ENCODE measurements at regions not wholly inside any gene's neighbourhood (a gene's known extent, or its start where the extent isn't known, plus 50 kb on each side); places are given as distances from the start of the nearest gene placed in this dataset.

DNA sequence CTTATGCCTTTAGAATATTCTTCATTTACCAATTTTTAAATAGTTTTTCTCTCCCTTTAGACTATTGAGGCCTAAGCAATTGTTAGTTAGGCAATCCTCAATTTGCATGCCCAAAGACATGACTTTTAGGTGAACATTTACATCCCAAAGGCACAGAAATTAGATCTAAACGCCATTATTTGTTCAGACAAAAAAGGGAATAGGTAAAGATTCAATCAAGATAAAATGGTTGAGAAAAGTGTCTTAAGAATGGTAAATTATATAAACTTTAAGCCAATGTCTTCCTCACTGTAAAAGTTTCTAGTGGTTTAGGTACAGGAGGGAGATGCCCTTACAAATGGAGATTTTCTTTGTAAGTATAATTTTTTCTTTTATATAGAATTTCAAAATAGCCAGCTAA, 50.2 kb upstream of the MME start:
- Histone ChIP-seq H3K79me2 (ENCODE audit: insufficient read depth, low read length) (no peaks in the 10 kb centered on the region), H3K4me2 (ENCODE audit: low read length) (no peak overlapping the region), H3K27ac (ENCODE audit: low read depth, low read length, poor library complexity, severe bottlenecking) (no peak overlapping the region), H4K20me1 (ENCODE audit: insufficient read depth, low read length) (no peaks in the 10 kb centered on the region), H3K9ac (ENCODE audit: low read length) (no peak overlapping the region), H3K36me3 (ENCODE audit: insufficient read depth, low read length) (no peaks in the 10 kb centered on the region; the same call in 1 of the 2 replicates), H3K9me3 (ENCODE audit: low read length) (peaks cover 4% of the 10 kb centered on the region; the same call in 1 of the 2 replicates), H3K27me3 (ENCODE audit: insufficient read depth, low read length) (no peaks in the 10 kb centered on the region), H3K4me1 (ENCODE audit: insufficient read depth, low read length, severe bottlenecking) (no peaks in the 10 kb centered on the region), H3F3A (ENCODE audit: insufficient read depth, low read length) (no peaks in the 10 kb centered on the region), H3K9me2 (ENCODE audit: low read depth, low read length) (no peaks in the 10 kb centered on the region), H2AFZ (ENCODE audit: low read length) (no peak overlapping the region), H3K4me3 (ENCODE audit: low read depth, low read length, poor library complexity, severe bottlenecking) (no peak overlapping the region)
- no peak for TF ChIP-seq EZH2 (IDR thresholded peaks at IDR 0.05; ENCODE audit: borderline replicate concordance, low read length)
- TF ChIP-seq, protein P1, sequence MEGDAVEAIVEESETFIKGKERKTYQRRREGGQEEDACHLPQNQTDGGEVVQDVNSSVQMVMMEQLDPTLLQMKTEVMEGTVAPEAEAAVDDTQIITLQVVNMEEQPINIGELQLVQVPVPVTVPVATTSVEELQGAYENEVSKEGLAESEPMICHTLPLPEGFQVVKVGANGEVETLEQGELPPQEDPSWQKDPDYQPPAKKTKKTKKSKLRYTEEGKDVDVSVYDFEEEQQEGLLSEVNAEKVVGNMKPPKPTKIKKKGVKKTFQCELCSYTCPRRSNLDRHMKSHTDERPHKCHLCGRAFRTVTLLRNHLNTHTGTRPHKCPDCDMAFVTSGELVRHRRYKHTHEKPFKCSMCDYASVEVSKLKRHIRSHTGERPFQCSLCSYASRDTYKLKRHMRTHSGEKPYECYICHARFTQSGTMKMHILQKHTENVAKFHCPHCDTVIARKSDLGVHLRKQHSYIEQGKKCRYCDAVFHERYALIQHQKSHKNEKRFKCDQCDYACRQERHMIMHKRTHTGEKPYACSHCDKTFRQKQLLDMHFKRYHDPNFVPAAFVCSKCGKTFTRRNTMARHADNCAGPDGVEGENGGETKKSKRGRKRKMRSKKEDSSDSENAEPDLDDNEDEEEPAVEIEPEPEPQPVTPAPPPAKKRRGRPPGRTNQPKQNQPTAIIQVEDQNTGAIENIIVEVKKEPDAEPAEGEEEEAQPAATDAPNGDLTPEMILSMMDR (IDR thresholded peaks at IDR 0.05; ENCODE audit: low read length): no peak

DNA sequence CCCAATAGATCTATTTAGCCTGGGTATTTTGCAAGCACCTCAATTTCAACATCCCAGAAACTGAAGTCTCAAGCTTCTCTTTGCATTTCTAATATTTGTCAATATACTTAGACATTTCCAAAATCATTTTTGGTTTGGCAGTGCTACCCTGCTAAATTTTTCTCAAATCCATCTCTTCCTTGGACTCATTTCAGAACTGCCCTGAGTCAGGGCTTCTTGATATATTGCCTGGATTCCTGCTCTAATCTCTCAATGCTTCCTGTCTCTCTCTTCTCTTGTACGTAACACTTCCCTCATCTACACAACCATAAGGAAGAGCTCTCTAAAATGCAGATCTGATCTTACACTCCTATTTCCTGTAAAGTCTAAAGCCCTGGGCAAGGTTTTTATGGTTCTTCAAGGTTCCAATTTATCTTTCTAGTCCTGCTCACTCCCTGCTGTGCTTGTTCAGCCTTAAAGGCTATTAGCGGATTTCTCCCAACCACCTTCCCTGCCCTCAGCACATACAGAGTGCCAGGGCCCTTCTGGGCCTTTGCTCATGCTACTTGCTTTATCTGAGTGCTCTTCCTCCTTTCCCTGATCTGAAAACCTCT, 53.0 kb upstream of the MME start:
- H2AFZ ChIP-seq (ENCODE audit: low read length): peak overlapping the region; percentile 2; the same call in 1 of the 2 replicates
- H3F3A ChIP-seq (ENCODE audit: insufficient read depth, low read length): no peaks in the 10 kb centered on the region
- H3K9me2 ChIP-seq (ENCODE audit: low read depth, low read length): no peaks in the 10 kb centered on the region
- H3K9ac ChIP-seq (ENCODE audit: low read length): no peak overlapping the region
- no peaks in the 10 kb centered on the region; the same call in 1 of the 2 replicates for H3K36me3 ChIP-seq (ENCODE audit: insufficient read depth, low read length)
- H3K27me3 ChIP-seq (ENCODE audit: insufficient read depth, low read length): no peaks in the 10 kb centered on the region
- H3K4me2 ChIP-seq (ENCODE audit: low read length): no peak overlapping the region
- no peaks in the 10 kb centered on the region for H3K79me2 ChIP-seq (ENCODE audit: insufficient read depth, low read length)
- H3K4me3 ChIP-seq (ENCODE audit: low read depth, low read length, poor library complexity, severe bottlenecking): no peak overlapping the region
- H4K20me1 ChIP-seq (ENCODE audit: insufficient read depth, low read length): no peaks in the 10 kb centered on the region
- no peak overlapping the region for H3K27ac ChIP-seq (ENCODE audit: low read depth, low read length, poor library complexity, severe bottlenecking)
- no peak for TF ChIP-seq EZH2 (IDR thresholded peaks at IDR 0.05; ENCODE audit: borderline replicate concordance, low read length)
- TF ChIP-seq, protein P1 (IDR thresholded peaks at IDR 0.05; ENCODE audit: low read length): no peak
- H3K4me1 ChIP-seq (ENCODE audit: insufficient read depth, low read length, severe bottlenecking): no peaks in the 10 kb centered on the region
- H3K9me3 ChIP-seq (ENCODE audit: low read length): peaks cover 4% of the 10 kb centered on the region; the same call in 1 of the 2 replicates

DNA sequence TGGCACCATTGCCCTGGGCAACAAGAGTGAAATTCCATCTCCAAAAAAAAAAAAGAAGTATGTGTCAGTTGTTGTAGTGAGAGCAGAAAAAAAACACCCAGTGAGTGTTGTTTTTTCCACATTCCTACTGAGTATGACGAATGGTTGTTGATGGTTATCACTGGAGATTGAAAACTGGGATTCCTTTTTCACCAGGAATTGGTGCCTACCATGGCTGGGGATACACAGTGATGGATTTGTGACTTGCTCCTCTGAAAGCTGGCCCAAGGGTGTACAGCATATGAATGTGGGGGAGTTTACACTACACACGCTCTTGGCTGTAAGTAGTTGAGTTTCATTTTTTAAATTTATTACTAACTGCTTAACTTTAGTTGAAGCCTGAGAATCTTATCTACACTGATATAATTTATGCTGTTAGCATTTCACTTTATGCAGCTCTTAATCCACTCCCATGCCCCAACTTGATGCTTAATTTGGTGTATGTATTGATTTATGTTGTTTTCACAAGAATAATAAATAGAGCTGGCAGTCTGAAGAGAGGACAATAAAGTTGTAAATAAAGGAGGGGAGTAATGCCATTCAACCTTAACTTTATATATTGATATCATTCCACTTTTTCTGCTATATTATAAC, 56.0 kb upstream of the MME start:
- no peaks in the 10 kb centered on the region for H3K9me2 ChIP-seq (ENCODE audit: low read depth, low read length)
- TF ChIP-seq, protein P1 (IDR thresholded peaks at IDR 0.05; ENCODE audit: low read length): no peak
- TF ChIP-seq EZH2 (IDR thresholded peaks at IDR 0.05; ENCODE audit: borderline replicate concordance, low read length): no peak
- no peak overlapping the region for H3K4me3 ChIP-seq (ENCODE audit: low read depth, low read length, poor library complexity, severe bottlenecking)

More for the DNA sequence above, 56.0 kb upstream of the MME start:
- Histone ChIP-seq H3F3A (ENCODE audit: insufficient read depth, low read length) (no peaks in the 10 kb centered on the region), H3K36me3 (ENCODE audit: insufficient read depth, low read length) (no peaks in the 10 kb centered on the region), H3K9ac (ENCODE audit: low read length) (no peak overlapping the region), H3K27ac (ENCODE audit: low read depth, low read length, poor library complexity, severe bottlenecking) (no peak overlapping the region), H3K79me2 (ENCODE audit: insufficient read depth, low read length) (no peaks in the 10 kb centered on the region), H3K9me3 (ENCODE audit: low read length) (peaks cover 4% of the 10 kb centered on the region; the same call in 1 of the 2 replicates), H3K27me3 (ENCODE audit: insufficient read depth, low read length) (no peaks in the 10 kb centered on the region), H3K4me1 (ENCODE audit: insufficient read depth, low read length, severe bottlenecking) (peaks cover 2% of the 10 kb centered on the region), H4K20me1 (ENCODE audit: insufficient read depth, low read length) (no peaks in the 10 kb centered on the region), H2AFZ (ENCODE audit: low read length) (no peak overlapping the region), H3K4me2 (ENCODE audit: low read length) (no peak overlapping the region)

Measured in OCI-LY1 (cell line).